ENCODE measurements at regions not wholly inside any gene's neighbourhood (a gene's known extent, or its start where the extent isn't known, plus 50 kb on each side); places are given as distances from the start of the nearest gene placed in this dataset.
A peak's percentile ranks its signal among the peaks of the same experiment; 100 is the strongest.

- no peak overlapping the region for H3K4me3 ChIP-seq (ENCODE audit: control insufficient read depth in 2 of 3, extremely low read depth in 1 of 3, insufficient read depth in 2 of 3, low read depth in 1 of 3, low read length in 3 of 3)
- DNase-seq (ENCODE audit: low read depth, low spot score) = no peak
- H3K79me2 ChIP-seq (ENCODE audit: control insufficient read depth, insufficient read depth, low read length) = no peaks in the 10 kb centered on the region
- H3K9me3 ChIP-seq (ENCODE audit: control insufficient read depth, low read depth, low read length) = no peaks in the 10 kb centered on the region
- no peaks in the 10 kb centered on the region for H3K9me1 ChIP-seq (ENCODE audit: control insufficient read depth, extremely low read depth, insufficient read depth, low read length)
- no peak overlapping the region for H2AFZ ChIP-seq (ENCODE audit: control insufficient read depth, low read length)
- no peaks in the 10 kb centered on the region for H3K27me3 ChIP-seq (ENCODE audit: control insufficient read depth, extremely low read depth, insufficient read depth, low read length)
- H3K4me1 ChIP-seq (ENCODE audit: control insufficient read depth, extremely low read depth, insufficient read depth, low read length) = peaks cover 19% of the 10 kb centered on the region
- no peak for TF ChIP-seq CTCF (optimal IDR thresholded peaks at IDR 0.05 in 1 of 3, IDR thresholded peaks at IDR 0.05 in 1 of 3, conservative IDR thresholded peaks at IDR 0.05 in 1 of 3; ENCODE audit: extremely low read depth in 1 of 3, insufficient read depth in 2 of 3, low read length in 3 of 3)
- TF ChIP-seq EZH2 (IDR thresholded peaks at IDR 0.05; ENCODE audit: low read length) = no peak
- dilution Hi-C loops (cut with MboI; ENCODE audit: extremely low pct_ligation_motif_present, low sequenced_read_pairs) = no loop called here
- no peak overlapping the region for H3K27ac ChIP-seq (ENCODE audit: control insufficient read depth, insufficient read depth, low read length)
- no peaks in the 10 kb centered on the region for H3K36me3 ChIP-seq (ENCODE audit: control insufficient read depth in 2 of 2, extremely low read depth in 1 of 2, insufficient read depth in 2 of 2, low read length in 2 of 2)
- no peak overlapping the region for H3K4me2 ChIP-seq (ENCODE audit: control insufficient read depth, extremely low read depth, insufficient read depth, low read depth, low read length)
- no peaks in the 10 kb centered on the region for H4K20me1 ChIP-seq (ENCODE audit: control insufficient read depth, extremely low read depth, insufficient read depth, low read length)
- H3K9ac ChIP-seq (ENCODE audit: control insufficient read depth, extremely low read depth, insufficient read depth, low read length) = no peak overlapping the region
- FAIRE-seq = no peak
Observed at GRCh38 chr9:13746876-13747275, 467.4 kb upstream of the MPDZ start.

DNA sequence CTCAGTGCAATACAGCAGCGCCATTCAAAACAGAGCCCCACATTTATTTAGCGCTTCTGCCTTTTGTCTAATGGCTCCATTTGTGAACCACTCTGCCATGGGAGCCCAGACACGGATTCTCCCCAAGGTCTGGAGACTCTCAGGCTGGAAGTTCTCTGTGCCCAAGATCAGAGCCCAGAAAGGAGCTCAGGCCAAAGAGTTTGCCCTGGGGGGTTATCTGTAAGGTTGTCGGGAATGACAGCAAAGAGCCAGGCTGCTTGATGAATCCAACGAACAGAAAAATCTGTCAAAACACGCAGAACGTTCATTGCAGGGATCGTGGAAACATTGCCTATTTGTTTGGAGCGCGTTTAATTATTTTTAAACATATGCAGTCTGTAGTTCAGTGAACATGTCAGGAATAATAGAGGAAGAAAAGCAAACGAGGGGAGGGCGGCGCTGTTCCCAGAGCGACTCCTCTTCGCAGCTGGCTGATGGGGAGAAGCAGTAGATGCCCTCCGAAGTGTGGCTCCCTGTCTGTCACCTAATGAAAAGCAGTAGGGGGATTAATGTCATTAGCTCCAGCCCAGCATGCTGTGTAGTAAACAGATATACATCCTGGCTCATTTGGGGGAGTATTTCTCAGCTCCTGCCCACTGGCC lies 464.9 kb upstream of the MPDZ start:
- Histone ChIP-seq H3K36me3 (ENCODE audit: control insufficient read depth in 2 of 2, extremely low read depth in 1 of 2, insufficient read depth in 2 of 2, low read length in 2 of 2) (no peaks in the 10 kb centered on the region), H3K4me2 (ENCODE audit: control insufficient read depth, extremely low read depth, insufficient read depth, low read depth, low read length) (peak overlapping the region; percentile 58), H2AFZ (ENCODE audit: control insufficient read depth, low read length) (peak overlapping the region; percentile 68), H3K9me3 (ENCODE audit: control insufficient read depth, low read depth, low read length) (no peaks in the 10 kb centered on the region), H3K4me3 (ENCODE audit: control insufficient read depth in 2 of 3, extremely low read depth in 1 of 3, insufficient read depth in 2 of 3, low read depth in 1 of 3, low read length in 3 of 3) (no peak overlapping the region), H3K4me1 (ENCODE audit: control insufficient read depth, extremely low read depth, insufficient read depth, low read length) (peaks cover 4% of the 10 kb centered on the region), H3K79me2 (ENCODE audit: control insufficient read depth, insufficient read depth, low read length) (no peaks in the 10 kb centered on the region), H3K27me3 (ENCODE audit: control insufficient read depth, extremely low read depth, insufficient read depth, low read length) (no peaks in the 10 kb centered on the region), H3K27ac (ENCODE audit: control insufficient read depth, insufficient read depth, low read length) (no peak overlapping the region), H3K9ac (ENCODE audit: control insufficient read depth, extremely low read depth, insufficient read depth, low read length) (no peak overlapping the region), H3K9me1 (ENCODE audit: control insufficient read depth, extremely low read depth, insufficient read depth, low read length) (no peaks in the 10 kb centered on the region), H4K20me1 (ENCODE audit: control insufficient read depth, extremely low read depth, insufficient read depth, low read length) (no peaks in the 10 kb centered on the region)
- dilution Hi-C loops (cut with MboI; ENCODE audit: extremely low pct_ligation_motif_present, low sequenced_read_pairs) = no loop called here
- DNase-seq (ENCODE audit: low read depth, low spot score) (no peak), FAIRE-seq (no peak)
- TF ChIP-seq CTCF (optimal IDR thresholded peaks at IDR 0.05 in 1 of 3, IDR thresholded peaks at IDR 0.05 in 1 of 3, conservative IDR thresholded peaks at IDR 0.05 in 1 of 3; ENCODE audit: extremely low read depth in 1 of 3, insufficient read depth in 2 of 3, low read length in 3 of 3) = peak in 2 of 3 experiments; percentile 19 to 47
- TF ChIP-seq EZH2 (IDR thresholded peaks at IDR 0.05; ENCODE audit: low read length) = no peak

Data from keratinocyte (primary cell).